ENCODE measurements at regions not wholly inside any gene's neighbourhood (a gene's known extent, or its start where the extent isn't known, plus 50 kb on each side); places are given as distances from the start of the nearest gene placed in this dataset.
A peak's percentile ranks its signal among the peaks of the same experiment; 100 is the strongest.

- DNase-seq (ENCODE audit: low read depth): no peak
Measured at GRCh38 chr16:52896478-52897164, 156.1 kb downstream of the CHD9NB start.

GRCh38 chr16:52874042-52874441, 178.7 kb downstream of the CHD9NB start:
- DNase-seq (ENCODE audit: low read depth): no peak

GRCh38 chr16:52872731-52873130, 180.0 kb downstream of the CHD9NB start:
- no peak for DNase-seq (ENCODE audit: low read depth)

GRCh38 chr16:52871481-52871880, 181.2 kb downstream of the CHD9NB start:
- DNase-seq (ENCODE audit: low read depth): no peak

- no peak for DNase-seq (ENCODE audit: low read depth)
Measured at GRCh38 chr16:52869243-52869642, 183.5 kb downstream of the CHD9NB start.

- DNase-seq (ENCODE audit: low read depth): no peak
Measured at GRCh38 chr16:52863000-52863399, 189.7 kb downstream of the CHD9NB start.

- no peak for DNase-seq (ENCODE audit: low read depth)
Measured at GRCh38 chr16:52861614-52862022, 191.1 kb downstream of the CHD9NB start.

GRCh38 chr16:52855463-52855862, 197.2 kb downstream of the CHD9NB start:
- no peak for DNase-seq (ENCODE audit: low read depth)

GRCh38 chr16:52852978-52853377, 199.7 kb downstream of the CHD9NB start:
- DNase-seq (ENCODE audit: low read depth): no peak

GRCh38 chr16:52851211-52851740, 201.4 kb downstream of the CHD9NB start:
- no peak for DNase-seq (ENCODE audit: low read depth)

GRCh38 chr16:52843381-52843780, 209.3 kb downstream of the CHD9NB start:
- DNase-seq (ENCODE audit: low read depth): no peak

GRCh38 chr16:52837251-52837650, 215.4 kb downstream of the CHD9NB start:
- no peak for DNase-seq (ENCODE audit: low read depth)

GRCh38 chr16:52834736-52835465, 217.8 kb downstream of the CHD9NB start:
- no peak for DNase-seq (ENCODE audit: low read depth)

GRCh38 chr16:52832771-52833170, 219.9 kb downstream of the CHD9NB start:
- DNase-seq (ENCODE audit: low read depth): no peak

GRCh38 chr16:52827456-52827855, 225.2 kb downstream of the CHD9NB start:
- DNase-seq (ENCODE audit: low read depth): no peak

GRCh38 chr16:52825892-52826291, 226.8 kb downstream of the CHD9NB start:
- DNase-seq (ENCODE audit: low read depth): peak; percentile 71

- no peak for DNase-seq (ENCODE audit: low read depth)
Measured at GRCh38 chr16:52819808-52820207, 232.9 kb downstream of the CHD9NB start.

GRCh38 chr16:52819405-52819804, 233.3 kb downstream of the CHD9NB start:
- DNase-seq (ENCODE audit: low read depth): no peak

GRCh38 chr16:52817696-52818095, 235.0 kb downstream of the CHD9NB start:
- DNase-seq (ENCODE audit: low read depth): no peak

GRCh38 chr16:52816993-52817392, 235.7 kb downstream of the CHD9NB start:
- no peak for DNase-seq (ENCODE audit: low read depth)

GRCh38 chr16:52812678-52813556, 239.8 kb downstream of the CHD9NB start:
- peak; percentile 61 for DNase-seq (ENCODE audit: low read depth)

Measured in myocyte (in vitro differentiated cells).